H1 (cell line): ENCODE measurements at regions not wholly inside any gene's neighbourhood (a gene's known extent, or its start where the extent isn't known, plus 50 kb on each side); places are given as distances from the start of the nearest gene placed in this dataset.

Source experiments
- SUZ12 ChIP-seq: fragments of 200-600 bp; sonication (generic); IDR thresholded peaks from 2 replicates; pipeline ENCODE4 v1.6.1; 2012; ENCODE audit warnings: mild to moderate bottlenecking, inconsistent platforms, low read length, moderate library complexity, mixed read lengths

DNA sequence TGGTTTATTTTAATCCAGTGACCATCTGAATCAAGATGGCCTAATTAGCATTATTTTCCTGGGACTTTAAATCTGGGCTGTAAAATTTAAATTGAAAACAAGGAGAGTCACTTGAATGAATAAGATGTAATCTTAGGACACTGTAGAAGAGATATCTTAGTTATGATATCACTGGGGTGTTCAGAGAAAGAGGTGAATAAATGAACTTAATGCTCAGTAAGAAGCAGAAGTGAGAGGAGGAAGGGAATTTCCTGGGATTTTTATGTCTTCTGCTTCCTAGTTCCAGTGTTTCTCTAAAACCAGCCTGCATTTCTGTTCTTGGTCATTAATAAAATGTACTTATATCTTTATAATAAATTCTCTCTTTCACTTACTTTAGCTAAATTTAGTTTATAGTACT, 136.8 kb upstream of the PTPRK start (continued):
- TF ChIP-seq SUZ12 = no peak
